Uterus (tissue), 2 donors: ENCODE measurements at regions not wholly inside any gene's neighbourhood (a gene's known extent, or its start where the extent isn't known, plus 50 kb on each side); places are given as distances from the start of the nearest gene placed in this dataset.

Experiments used
- POLR2A ChIP-seq, 2 donors: fragments of 450-650 bp; IDR thresholded peaks; one replicate each; pipeline ENCODE4 v1.6.1; 2016; ENCODE audit warnings: antibody characterized with exemption in 2 of 2, mild to moderate bottlenecking in 1 of 2, moderate library complexity in 1 of 2
- TF ChIP-seq, protein P1 (sequence below), 4 experiments: fragments of 200-600 bp in 2 of 4; fragments of 450-650 bp in 2 of 4; sonication (generic) in 2 of 4; IDR thresholded peaks; one replicate each; pipeline ENCODE4 v1.5.1; 2016 to 2019; ENCODE audit warnings: antibody characterized with exemption in 4 of 4, mild to moderate bottlenecking in 2 of 4, moderate library complexity in 1 of 4

DNA sequence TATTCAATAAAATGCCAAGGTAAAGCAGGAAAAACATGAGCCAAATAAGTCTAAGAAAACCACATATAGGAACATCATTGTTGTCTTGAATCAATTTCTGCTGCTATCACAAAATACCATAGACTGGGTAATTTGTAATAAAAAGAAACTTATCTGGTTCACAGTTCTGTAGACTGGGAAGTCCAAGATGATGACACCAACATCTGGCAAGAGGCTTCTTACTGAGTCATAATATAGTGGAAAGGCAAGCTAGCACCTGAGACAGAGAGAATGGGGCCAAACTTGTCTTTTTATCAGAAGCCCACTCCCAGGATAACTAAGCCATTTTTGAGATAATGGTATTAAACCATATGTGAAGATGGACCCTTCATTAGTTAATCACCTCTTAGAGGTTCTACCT is 975.9 kb downstream of the FLRT2 start:
- TF ChIP-seq POLR2A (IDR thresholded peaks at IDR 0.05): no peak
- TF ChIP-seq, protein P1, sequence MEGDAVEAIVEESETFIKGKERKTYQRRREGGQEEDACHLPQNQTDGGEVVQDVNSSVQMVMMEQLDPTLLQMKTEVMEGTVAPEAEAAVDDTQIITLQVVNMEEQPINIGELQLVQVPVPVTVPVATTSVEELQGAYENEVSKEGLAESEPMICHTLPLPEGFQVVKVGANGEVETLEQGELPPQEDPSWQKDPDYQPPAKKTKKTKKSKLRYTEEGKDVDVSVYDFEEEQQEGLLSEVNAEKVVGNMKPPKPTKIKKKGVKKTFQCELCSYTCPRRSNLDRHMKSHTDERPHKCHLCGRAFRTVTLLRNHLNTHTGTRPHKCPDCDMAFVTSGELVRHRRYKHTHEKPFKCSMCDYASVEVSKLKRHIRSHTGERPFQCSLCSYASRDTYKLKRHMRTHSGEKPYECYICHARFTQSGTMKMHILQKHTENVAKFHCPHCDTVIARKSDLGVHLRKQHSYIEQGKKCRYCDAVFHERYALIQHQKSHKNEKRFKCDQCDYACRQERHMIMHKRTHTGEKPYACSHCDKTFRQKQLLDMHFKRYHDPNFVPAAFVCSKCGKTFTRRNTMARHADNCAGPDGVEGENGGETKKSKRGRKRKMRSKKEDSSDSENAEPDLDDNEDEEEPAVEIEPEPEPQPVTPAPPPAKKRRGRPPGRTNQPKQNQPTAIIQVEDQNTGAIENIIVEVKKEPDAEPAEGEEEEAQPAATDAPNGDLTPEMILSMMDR (IDR thresholded peaks at IDR 0.05): no peak
